Left forelimb (tissue), 1 donor: ENCODE measurements at regions not wholly inside any gene's neighbourhood (a gene's known extent, or its start where the extent isn't known, plus 50 kb on each side); places are given as distances from the start of the nearest gene placed in this dataset.

Experiments used
- DNase-seq: peaks from one replicate; pipeline ENCODE4 v3.0.0-alpha.2; 2018; ENCODE audit warnings: low spot score

GRCh38 chr16:49078104-49078503 is 203.5 kb downstream of the CBLN1 start:
- no peak for DNase-seq

- no peak for DNase-seq
Measured at GRCh38 chr16:49075709-49076108, 205.9 kb downstream of the CBLN1 start.

- DNase-seq: no peak
Measured at GRCh38 chr16:49068224-49068623, 213.4 kb downstream of the CBLN1 start.

- no peak for DNase-seq
Measured at GRCh38 chr16:49067776-49068175, 213.9 kb downstream of the CBLN1 start.

- no peak for DNase-seq
Measured at GRCh38 chr16:49061137-49061714, 220.4 kb downstream of the CBLN1 start.

GRCh38 chr16:49060728-49061127 is 220.9 kb downstream of the CBLN1 start:
- DNase-seq: no peak

- no peak for DNase-seq
Measured at GRCh38 chr16:49058382-49058781, 223.3 kb downstream of the CBLN1 start.

GRCh38 chr16:49057936-49058335 is 223.7 kb downstream of the CBLN1 start:
- DNase-seq: no peak

- no peak for DNase-seq
Measured at GRCh38 chr16:49057391-49057790, 224.2 kb downstream of the CBLN1 start.

- DNase-seq: no peak
Measured at GRCh38 chr16:49056546-49056945, 225.1 kb downstream of the CBLN1 start.

- no peak for DNase-seq
Measured at GRCh38 chr16:49055824-49056545, 225.7 kb downstream of the CBLN1 start.

GRCh38 chr16:49055291-49055690 is 226.3 kb downstream of the CBLN1 start:
- no peak for DNase-seq

- no peak for DNase-seq
Measured at GRCh38 chr16:49054606-49055005, 227.0 kb downstream of the CBLN1 start.

- no peak for DNase-seq
Measured at GRCh38 chr16:49052846-49053245, 228.8 kb downstream of the CBLN1 start.

- no peak for DNase-seq
Measured at GRCh38 chr16:49051576-49051975, 230.1 kb downstream of the CBLN1 start.

GRCh38 chr16:49050607-49051006 is 231.0 kb downstream of the CBLN1 start:
- no peak for DNase-seq

GRCh38 chr16:49049644-49050043 is 232.0 kb downstream of the CBLN1 start:
- DNase-seq: no peak

- no peak for DNase-seq
Measured at GRCh38 chr16:49049191-49049590, 232.4 kb downstream of the CBLN1 start.

GRCh38 chr16:49048557-49048956 is 233.1 kb downstream of the CBLN1 start:
- DNase-seq: no peak

- no peak for DNase-seq
Measured at GRCh38 chr16:49036126-49036525, 245.5 kb downstream of the CBLN1 start.

GRCh38 chr16:49027420-49027819 is 254.2 kb downstream of the CBLN1 start:
- no peak for DNase-seq

- no peak for DNase-seq
Measured at GRCh38 chr16:49026566-49027181, 255.0 kb downstream of the CBLN1 start.

- no peak for DNase-seq
Measured at GRCh38 chr16:49024896-49025295, 256.7 kb downstream of the CBLN1 start.

GRCh38 chr16:49024016-49024415 is 257.6 kb downstream of the CBLN1 start:
- DNase-seq: no peak
